NOMO-1 treated with DMSO at 0.1 percent for 48 hours (cell line): ENCODE measurements at regions not wholly inside any gene's neighbourhood (a gene's known extent, or its start where the extent isn't known, plus 50 kb on each side); places are given as distances from the start of the nearest gene placed in this dataset.

Experiments
- DNase-seq: peaks from one replicate; lab custom pipeline; 2025; ENCODE audit not compliant: unreplicated experiment; lab: John Stamatoyannopoulos, UW

DNA sequence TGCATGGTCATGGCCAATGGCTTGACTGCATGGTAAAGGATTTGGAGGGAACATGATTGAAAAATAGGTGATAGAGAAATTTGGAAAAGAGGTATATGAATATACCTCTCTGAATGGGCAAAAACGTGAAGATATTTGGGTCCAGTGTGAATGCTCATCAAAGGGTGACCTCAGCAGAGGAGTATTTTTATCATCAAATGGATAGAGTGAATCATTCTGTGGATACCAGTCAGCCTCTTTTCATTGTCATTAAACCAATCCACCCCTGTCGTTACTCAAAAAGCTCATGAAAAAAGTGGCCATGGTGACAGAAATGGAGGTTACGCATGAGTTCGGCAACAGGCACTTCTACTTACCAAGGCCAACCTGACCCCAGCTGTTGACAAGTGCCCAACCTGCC, 1074.7 kb downstream of the TSN start:
- DNase-seq = no peak

DNA sequence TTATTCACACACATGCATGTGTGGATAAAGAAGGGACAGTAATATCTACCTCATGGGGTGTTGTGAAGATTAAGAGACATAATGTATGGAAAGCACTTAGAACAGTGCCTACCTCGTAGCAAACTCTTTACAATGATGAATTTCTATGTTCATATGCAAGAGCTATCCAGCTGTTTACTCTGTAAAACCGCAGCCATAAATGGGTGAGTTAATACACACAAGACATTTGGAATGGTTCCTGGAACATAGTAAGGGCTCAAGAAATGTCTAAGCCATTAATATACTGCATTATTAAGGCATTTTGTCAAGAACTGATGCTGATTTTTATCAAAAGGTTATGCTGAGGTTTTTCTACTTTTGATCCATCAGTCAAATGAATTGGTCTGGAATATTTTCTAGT, 1076.2 kb downstream of the TSN start:
- DNase-seq = no peak

DNA sequence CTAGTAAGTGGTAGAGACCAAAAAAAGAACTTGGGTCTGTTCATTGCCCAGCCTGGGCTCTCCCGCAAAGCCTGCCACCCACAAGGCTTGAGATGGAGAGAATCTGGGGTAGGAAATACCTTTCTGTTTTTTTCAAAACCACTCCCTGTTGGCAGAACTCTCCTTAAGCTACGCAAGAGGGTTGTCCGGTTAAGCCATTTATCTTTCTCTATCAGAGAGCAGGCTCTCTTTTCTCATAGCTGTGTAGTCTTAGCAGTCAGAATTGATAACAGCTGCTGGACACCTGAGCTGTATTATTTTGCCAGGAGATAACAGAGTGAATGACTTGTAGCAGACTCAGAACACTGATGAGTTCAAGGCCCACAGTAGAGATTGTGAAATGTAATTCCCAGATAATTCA, 1088.1 kb downstream of the TSN start:
- DNase-seq = no peak

DNA sequence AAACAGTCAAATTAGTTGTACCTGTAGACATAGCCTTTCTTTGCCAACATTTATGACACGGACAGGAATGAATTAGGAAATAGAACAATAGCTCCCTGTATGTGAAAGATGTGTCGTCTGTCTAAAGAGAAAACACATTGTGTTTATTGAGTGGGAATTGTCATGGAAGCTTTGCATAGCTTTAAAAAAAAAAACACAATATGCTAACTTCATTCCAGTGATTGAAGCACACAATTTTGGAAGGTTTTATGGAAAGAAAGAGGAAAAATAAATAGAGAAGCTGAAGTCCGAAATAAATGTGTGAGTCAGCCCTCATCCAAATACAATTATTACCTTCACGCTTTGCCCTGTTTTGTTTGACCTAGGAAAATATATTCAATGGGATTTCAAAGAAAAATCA, 1095.7 kb downstream of the TSN start:
- DNase-seq = no peak

DNA sequence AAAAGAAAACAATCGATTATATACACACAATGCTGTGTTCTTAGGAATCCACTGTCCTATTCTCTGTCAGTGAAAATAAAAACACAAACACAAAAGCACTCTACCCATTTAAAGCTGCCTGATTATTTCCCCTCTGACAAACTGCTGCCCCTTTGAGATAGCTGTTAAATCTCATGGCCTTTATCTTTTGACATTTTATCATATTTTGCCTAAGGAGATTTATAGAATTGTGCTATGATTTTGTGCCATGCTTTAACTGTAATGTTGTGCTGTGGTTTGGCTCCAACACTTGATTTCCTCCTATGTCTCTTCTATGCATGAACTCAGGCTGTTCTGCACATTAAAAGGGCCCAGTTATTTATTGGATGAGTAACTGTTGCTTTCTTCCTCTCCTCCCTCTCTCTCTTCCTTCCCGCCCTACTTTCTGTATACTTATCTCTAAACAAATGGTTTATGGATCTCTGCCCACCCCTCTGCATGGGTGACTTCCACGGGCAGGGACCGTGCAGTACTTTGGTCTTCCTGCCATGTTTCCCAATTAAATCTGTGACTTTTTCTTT, 1096.6 kb downstream of the TSN start:
- no peak for DNase-seq

DNA sequence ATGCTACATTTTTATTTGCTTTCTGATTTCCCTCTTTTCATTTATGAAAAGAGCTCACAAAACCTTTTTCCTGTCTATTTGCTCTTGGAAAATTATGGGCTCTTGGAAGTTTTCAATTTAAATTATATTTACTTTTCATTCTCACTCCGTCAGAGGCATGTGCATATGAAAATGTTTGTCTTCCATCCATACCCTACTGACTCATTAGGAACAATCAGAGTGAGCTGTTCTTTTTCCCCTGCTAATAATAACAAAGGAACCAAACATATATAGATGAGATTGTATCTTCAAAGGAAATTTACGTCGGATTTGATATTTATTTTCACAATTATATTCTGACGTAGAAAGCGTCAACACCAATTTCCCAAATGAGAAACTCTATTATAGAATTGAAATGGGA, 1101.2 kb downstream of the TSN start:
- no peak for DNase-seq

DNA sequence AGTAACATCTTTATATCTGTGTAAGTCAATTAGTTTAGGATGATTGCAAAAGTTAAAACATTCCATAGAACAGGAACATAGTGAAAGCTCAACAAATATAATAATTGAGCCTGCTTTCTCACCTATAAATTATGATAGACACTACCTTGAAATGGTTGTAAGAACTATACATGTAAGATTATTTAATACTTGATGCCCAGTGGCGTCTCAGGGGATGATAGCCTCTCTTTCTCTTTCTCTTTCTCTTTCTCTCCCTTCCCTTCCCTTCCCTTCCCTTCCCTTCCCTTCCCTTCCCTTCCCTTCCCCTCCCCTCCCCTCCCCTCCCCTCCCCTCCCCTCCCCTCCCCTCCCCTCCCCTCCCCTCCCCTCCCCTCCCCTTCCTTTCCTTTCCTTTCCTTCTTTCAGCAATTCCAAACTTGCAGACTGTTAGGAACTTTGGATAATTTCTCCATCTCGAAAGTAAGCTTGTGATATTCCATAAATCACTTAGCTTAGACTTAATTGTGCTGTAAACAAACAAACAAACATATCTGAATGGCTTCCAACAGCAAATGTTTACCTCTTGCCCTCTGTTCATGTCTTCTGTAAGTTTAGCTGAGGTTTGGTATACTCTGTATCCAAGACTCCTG, 1102.7 kb downstream of the TSN start:
- no peak for DNase-seq

DNA sequence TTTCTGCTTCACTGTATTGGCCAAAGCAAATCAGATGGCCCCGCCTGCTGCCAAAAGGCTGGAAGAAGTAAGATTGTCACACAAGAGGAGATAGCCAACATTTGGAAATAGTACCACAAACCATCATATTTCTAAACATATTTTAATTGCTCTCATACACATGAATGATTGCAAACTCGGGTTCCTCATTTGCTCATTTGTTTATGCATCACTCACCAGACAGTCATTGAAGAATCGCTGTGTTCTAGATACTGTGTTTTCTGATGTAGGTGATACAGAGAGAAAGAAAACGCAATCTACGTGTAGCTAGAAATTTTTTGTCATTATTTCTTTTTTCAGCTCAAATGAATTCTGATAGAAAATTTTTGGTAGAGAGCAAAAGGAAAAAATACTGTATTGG, 1103.4 kb downstream of the TSN start:
- DNase-seq = peak; percentile 49

DNA sequence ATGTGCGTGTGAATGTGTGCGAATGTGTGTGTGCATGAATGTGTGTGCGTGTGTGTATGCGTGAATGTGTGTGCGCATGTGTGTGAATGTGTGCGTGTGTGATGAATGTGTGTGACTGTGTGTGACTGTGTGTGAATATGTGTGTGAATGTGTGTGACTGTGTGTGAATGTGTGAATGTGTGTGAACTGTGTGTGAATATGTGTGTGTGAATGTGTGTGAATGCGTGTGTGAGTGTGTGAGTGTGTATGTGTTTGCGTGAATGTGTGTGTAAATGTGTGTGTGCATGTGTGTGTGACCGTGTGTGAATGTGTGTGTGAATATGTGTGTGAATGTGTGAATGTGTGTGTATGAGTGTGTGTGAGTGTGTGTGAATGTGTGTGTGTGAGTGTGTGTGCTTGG, 1103.8 kb downstream of the TSN start:
- DNase-seq = no peak

DNA sequence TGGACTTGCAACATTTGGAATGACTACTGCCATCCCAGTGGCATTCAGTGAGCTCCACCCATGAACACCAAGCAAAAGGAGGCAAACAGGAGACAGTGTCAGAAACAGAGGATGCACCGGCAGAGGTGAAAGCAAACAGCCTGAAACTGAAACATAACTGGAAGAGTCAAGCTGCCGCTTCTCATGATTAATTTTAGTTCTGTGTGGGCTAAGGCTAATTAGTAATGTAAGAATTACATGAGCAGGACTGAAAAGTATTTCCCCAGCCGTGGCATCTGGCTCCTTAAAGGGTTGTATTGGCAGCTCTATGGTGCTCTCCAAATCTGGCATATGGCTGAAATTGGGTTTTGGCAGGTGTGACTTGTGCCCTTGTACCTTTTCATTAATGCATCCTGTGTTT, 1108.1 kb downstream of the TSN start:
- DNase-seq = no peak

DNA sequence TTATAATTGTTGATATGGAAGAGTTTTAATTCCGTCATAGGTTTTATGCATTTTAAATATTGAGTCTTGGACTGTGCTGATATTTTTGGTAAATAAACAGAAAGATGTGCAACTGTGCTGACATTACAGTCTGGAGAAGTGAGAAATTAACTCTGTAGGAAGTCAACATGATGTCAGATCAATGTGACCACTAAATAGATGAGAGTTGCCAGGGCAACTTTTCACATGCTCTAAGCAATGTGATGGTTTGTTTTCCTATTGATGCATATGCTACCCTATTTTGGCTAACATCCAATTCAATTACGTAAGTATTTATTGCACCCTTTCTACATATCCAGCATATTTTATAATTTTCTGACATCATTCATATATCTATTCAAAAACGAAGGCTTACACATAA, 1109.3 kb downstream of the TSN start:
- no peak for DNase-seq

DNA sequence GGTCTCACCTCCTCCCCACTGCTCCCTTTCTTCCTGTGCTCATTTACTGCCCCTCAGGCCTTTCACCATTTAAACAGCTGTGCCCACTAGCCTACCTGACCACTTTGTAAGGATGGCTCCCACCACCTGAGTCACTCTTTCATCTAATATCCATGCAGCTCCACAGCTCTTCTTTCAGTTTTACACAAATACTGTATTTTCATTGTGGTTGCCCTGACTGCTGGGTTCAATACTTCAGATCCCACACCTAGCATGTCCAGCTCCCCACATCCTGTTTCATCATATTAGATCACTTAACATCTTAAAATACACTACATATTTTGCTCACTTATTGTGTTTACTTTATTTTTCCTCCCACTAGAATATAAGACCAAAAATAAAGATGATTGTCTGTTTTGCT, 1110.6 kb downstream of the TSN start:
- DNase-seq = no peak

DNA sequence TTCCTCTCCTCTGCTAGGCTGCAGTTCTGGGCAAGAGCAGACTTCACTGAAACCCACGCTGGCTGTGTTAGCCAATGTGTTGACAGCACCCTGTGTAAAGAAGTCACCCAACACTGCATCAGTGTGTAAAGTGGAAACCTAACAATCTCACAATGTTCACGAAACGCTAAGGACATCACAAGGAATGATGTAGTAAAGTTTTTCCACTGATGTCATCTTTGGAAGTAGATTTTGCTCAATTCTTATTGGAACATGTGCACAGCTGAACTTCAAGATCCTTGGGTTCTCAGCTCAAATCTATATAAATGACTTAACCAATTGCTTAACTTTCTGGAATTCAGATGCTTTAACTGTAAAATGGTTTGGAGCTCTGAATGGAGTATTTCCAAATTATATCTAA, 1112.5 kb downstream of the TSN start:
- no peak for DNase-seq

DNA sequence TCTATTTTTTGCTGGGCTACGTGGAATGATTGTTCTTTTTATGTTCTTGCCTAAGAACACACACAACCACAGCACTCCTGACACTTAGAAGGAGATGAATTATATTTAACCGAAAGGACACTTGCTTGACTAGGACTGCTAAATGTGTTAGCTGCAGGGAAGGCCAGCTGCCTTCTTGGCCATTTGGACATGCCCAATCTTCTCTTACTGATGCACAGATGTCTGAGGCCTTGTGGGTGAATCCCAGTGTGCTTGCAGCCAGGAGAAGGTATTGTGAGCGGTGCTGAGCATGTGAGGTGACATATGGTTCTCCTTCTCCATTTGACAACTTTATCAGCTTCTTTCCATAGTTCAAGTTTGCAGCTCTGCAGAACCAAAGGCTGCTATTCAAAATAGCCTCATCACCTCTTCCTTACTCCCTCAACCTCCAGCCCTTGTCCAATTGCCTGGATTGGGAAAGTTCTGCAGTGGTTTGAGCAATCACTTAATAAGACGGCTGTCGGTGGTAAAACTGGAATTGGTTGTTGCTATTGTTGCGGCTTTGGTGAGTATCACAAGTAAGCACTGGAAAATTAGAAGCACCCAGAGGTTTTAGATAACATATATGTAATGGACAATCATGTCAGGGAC, 1113.3 kb downstream of the TSN start:
- no peak for DNase-seq

DNA sequence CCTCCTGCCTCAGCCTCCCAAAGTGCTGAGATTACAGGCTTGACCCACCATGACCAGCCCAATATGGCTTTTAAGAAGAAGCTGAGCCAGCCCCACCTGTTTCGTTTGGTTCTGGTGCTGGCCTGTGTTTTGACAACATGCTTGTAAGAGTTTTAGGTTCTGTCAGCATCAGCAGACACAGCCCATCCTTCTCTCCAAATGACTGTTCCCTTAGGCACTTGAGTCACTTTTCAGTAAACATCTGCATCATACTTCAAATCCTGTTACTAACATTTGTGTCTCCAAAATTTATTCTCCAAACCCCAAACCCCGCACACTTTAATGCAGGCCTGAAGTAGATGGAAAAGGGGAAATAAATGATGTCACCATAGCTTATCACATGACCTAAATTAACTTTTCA, 1118.5 kb downstream of the TSN start:
- DNase-seq = no peak

DNA sequence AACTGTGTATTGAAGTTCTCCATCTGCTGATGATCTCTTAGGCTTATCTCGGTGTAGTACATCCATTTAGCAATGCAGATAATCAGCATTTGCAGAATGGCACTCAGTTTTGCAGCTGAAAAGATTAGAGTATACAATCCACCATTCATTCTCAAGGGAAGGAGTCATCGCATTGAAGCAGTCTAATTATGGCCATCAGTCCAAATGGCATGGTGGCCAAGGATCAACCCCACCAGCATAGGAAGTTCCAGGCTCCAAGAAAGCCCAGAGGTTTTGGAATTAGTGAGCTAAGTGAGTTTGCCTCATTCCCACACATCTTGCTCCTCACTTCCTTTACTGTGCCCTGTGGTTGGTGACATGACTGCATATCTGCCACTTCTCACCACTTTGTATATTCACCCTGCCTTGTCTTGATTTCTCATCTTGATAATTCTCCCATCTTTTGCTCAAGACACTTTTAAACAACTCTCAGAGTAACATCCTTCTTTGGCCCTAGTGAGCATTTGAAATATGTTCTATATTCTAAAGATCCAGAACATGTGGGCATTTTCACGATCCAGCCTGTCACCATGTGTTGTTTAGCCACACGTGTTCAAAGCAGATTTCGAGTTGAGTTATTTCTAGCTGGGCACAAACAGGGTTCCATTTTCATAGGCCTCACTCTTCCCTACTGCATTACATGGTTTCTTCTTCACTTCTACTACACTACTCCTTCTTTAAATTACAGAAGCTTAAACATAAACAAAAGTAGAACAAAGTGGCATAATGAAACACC, 1119.8 kb downstream of the TSN start:
- DNase-seq = no peak

DNA sequence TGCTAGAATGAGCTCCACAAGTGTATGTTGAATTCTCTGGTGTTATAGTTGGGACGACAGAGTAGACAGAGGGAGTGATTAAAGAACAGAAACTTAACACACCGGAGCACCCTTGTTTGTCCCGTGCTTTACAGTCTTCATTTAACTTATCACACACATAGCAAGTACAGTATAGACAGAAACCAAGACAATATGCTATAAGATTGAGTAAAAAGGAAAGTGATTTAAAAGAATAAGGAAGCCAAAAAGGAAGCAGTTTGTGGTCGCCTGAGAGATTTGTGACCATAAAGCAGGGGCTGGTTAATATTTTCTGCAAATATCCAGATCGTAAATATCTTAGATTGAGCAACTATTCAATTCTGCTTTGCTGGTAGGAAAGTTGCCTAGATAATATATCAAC, 1128.4 kb downstream of the TSN start:
- peak; percentile 17 for DNase-seq

DNA sequence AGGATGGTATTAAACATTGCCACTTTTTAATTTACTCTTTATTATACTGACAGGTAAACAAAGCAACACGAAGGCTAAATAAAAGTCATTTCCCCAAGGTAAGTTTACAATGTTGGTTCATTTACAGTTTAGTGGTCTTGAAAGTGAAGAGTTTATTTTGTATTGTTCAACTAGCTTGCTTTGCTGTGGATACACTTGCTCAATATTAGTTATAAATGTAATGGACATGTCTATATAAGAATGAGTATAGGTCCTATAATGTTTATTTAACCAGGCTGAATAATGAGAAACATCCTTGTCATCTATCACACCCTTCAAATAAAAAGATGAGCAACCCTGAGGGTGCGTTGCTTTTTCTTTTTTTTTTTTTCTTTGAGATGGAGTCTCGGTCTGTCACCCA, 1129.4 kb downstream of the TSN start:
- DNase-seq = no peak

DNA sequence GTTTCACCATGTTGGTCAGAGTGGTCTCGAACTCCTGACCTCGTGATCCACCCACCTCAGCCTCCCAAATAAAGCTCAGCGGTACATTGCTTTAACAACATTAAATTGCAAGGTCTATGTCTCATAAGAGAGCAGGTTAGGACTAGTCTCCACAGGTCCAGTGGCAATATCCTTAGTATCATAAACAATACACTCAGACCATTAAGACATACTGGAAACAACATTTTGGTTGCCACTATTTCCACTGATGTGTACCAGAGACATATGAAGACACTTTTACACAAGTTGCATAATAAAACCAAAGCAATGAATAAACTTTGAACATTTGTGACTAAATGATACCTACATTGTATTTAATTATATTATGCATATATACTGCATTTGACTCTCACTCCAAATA, 1130.0 kb downstream of the TSN start:
- no peak for DNase-seq

DNA sequence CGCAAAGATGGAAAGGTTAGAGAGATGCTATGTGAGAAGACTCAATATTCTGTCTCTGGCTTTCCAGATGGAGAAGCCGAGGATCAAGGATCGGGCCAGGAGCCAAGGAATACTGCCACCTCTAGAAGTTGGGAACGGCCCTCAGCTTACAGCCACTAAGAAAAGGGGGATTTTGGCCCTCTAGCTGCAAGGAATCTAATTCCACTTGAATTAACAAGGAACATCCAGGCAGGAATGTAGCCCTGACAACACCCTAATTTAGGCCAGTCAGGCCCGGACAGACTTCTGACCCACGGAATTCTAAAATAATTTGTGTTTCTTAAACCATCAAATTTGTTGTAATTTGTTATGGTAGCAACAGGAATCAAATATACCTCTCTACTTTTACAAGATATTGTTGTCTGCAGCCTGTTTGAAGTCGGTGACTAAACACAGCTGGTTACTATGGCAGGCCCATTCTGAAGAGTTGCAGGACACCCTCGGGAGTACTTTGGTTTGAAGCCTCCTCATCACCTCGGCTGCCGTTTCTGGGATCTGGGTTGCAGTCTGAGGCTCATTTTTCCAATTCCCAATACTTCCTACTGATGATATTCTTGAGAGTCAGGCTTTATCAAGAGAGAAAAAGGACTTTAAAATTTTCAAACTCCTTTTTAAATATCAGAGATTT, 1131.2 kb downstream of the TSN start:
- DNase-seq = no peak

DNA sequence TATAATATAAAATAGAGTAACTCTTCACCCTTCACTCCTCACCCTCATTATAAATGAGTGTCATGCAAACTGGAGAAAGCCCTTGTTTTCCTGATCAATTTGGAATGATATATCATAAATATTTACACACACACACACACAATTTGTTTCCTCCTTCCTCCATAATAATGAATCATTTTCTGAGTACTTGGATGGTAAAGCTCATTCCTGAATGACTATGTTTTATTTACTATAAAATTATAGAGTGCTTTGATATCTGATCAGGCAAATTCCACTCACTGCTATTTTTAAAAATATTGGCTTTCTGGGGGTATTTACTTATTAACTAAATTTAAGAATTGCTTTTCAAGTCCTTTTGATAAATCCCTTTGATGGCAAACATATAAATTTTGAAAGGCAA, 1125.5 kb upstream of the CNTNAP5 start:
- no peak for DNase-seq

DNA sequence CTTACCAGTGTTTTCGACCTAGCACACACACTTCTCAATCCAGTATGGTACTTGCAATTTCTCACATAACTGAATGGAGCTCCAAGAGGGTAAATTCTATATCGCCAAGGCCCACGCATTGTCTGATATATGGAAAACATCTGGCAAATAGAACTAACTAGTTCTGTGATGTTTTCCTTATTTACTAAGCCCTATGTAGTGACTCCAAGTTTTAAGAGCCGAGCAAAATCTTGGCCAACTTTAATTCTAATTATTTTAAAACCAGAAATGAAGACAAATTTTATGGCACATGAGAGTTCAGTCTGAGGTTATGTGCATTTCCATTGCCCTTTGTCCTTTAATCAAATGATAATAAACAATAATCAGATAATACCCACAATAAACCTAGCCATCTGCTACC, 1119.7 kb upstream of the CNTNAP5 start:
- DNase-seq = no peak
